NCI-H146 (cell line): ENCODE measurements at regions not wholly inside any gene's neighbourhood (a gene's known extent, or its start where the extent isn't known, plus 50 kb on each side); places are given as distances from the start of the nearest gene placed in this dataset.
"Not testable (repeated sequence)": the region's sequence is repeated elsewhere in the genome, so short reads cannot be mapped to it uniquely, and the experiment has no call there.

Experiments used
- DNase-seq: peaks from one replicate; lab custom pipeline; 2025; lab: John Stamatoyannopoulos, UW

DNA sequence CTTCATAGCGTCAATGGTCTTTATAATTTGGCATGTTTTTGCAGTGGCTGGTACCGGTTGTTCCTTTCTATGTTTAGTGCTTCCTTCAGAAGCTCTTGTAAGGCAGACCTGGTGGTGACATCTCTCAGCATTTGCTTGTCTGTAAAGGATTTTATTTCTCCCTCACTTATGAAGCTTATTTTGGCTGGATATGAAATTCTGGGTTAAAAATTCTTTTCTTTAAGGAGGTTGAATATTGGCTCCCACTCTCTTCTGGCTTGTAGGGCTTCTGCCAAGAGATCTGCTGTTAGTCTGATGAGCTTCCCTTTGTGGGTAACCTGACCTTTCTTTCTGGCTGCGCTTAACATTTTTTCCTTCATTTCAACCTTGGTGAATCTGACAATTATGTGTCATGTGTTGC lies 250.0 kb upstream of the CTNNB1 start:
- DNase-seq, result not testable (repeated sequence)

DNA sequence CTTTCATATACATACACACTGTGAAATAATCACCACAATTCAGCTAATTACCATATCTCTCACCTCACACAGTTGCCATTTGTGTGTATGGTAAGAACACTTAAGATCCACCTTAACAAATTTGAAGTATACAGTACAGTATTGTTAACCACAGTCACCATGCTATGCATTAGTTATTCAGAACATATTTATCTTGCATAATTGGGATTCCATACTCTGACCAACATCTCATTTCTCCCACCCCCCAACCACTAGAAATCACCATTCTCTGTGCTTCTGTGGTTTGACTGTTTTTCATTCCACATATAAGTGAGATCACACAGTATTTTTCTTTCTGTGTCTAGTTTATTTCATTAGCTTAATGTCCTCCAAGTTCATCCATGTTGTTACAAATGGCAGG lies 247.7 kb upstream of the CTNNB1 start:
- DNase-seq, result no peak

DNA sequence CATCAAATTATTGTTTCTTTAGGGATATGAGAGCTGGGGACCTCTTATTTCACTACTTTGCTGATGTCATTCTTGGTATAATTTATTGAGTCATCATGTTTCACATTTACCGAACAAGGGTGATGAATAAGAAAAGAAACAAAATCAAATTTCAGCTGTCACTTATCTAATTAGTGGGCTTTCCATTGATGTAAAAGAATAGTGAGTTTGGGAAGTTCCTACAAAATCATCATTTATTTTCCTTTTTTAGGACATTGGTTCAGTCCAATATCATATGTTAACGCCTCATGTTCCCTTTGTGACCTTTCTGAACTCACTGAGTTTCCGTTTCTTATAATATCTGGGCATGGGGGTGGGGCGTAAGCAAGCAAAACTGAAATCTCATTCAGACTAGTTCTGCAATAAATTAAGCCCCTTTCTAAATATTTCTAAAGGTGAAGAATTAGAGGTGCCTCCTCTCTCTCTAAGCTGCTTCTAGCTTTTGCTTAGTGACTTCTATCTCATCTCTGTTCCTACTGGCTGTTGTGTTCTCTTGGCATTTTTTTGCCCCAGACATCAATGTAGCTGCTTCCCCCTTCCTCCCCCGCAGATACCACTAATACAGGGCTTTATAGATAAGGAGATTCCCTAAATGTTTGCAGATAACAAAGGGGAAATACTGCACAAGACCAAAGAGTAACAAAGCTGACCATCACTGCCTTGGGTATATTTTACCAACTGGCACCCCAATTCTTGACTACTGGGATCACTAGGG lies 238.0 kb upstream of the CTNNB1 start:
- DNase-seq, result no peak

DNA sequence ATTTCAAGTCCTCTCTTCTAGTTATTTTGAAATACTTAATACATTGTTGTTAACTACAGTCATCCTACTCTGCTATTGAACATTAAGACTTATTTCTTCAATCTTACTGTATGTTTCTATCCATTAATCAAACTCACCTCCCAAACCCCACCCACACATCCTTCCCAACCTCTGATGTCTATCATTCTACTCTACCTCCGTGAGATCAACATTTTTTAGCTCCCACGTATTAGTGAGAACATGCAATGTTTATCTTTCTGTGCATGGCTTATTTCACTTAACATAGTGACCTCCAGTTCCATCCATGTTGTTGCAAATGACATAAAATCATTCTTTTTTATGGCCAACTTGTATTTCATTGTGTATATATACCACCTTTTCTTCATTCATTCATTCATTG lies 236.6 kb upstream of the CTNNB1 start:
- DNase-seq, result no peak

DNA sequence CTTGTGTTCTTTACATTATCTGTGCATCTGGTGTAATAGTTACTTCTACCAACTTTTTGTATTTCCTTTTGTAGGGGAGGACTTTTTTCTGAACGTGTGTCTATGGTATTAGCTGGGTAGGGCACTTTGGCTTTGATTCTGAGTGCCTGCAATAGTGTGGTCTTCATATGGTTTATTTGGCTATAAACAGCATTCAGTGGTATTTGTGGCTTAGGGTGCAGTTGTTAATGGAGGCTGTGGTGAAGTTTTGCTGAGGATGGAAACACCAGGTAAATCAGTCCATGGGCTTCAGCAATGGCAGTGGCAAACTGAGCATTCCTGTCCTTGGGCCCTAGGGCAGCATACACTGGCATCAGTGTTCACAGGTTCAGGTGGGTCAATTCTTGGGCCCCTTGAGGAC lies 230.6 kb upstream of the CTNNB1 start:
- no peak for DNase-seq

DNA sequence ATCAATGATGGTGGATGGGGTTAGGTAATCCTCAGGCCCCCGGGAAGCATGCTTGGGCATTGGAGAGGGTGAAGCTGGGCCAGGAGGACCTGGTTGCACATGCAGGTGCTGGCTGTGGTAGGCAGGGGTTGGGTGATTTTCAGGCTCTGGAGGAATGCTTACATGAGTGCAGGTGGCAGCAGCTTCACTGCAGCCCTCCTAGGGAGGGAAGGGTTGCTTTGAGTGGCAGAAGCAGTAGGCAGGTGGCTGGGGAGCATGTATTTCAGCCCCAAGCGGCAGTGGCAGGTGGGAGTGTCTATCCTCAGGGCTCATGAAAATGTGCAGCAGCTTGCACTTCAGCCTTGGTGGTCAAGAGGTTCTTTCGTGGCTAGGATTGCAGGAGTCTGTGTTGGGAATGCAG lies 230.0 kb upstream of the CTNNB1 start:
- no peak for DNase-seq

DNA sequence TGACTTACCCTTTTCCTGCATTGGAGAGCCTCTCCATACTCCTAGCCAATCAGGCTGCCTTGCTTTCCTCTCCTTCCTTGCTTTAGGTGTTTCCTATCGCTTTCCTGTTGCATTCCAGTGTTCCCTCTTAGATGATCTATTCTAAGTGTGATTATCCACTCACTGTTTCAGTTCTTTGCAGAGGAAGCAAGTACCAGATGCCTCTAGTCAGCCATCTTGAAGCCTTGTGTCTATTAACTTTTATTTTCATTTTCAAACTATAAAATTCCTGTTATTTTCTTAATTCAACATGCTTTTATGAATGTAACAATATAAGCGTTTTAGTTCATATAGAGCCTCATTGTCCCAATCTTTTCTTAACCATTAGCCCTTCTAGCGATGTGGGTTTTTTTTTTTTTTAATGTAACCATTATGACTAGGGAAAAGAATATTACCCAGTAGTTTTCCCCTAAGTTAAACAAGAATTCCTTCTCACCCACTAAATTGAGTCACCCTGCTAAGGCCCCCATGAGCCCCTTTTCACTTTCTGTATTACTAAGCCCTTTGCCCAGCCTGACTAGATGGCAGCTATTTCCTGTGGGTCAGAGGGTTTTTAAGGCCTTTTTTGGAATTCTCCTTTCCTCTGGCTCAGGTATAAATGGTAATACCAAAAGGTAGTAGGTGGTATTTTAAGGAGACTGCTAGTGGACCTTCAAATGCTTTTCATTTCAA lies 229.4 kb upstream of the CTNNB1 start:
- no peak for DNase-seq

DNA sequence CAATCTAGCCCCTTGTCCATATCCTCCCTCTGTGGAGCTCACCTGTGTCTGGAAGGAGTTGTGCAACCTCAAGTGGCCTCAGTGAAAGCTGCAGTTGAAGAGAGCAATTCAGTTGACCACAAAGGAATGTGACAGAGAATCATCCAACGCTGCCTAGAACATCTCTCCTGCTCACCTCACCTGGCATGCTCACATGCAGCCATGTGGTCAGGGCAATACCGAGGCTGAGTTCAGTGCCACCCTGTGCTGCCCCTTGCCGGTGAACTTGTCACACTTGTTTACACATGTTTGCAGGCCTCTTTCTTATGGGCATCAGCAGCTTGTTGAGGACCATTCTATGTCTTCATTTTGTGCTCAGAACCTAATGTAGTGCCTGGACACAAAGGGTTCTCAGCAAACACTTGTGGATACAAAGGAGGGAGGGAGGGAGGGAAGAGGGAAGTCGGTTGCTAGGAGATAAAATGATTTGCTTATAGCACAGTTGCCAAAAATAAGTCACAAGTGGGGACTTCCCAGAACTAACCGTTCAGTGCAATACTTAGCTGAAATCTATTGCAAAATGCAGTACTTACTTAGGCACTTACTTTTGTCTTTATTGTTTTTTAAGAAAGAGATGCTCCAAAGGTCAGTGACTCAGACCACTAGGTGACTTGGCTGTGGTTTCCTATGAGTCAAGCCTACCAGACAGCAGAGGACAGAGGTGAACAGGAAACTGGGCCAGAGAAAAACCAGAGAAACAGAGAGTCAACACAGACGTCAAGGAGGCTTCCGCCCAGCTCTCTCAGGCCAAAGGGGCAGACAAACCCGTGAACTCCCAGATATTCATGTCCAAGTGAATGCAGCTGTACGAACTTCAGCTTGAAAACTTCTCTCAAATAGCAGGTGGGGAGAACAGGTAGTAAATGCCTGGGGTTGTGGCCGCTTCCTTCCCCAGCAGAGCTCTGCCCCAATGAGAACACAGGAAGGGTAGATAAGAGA lies 227.8 kb upstream of the CTNNB1 start:
- DNase-seq, result no peak

DNA sequence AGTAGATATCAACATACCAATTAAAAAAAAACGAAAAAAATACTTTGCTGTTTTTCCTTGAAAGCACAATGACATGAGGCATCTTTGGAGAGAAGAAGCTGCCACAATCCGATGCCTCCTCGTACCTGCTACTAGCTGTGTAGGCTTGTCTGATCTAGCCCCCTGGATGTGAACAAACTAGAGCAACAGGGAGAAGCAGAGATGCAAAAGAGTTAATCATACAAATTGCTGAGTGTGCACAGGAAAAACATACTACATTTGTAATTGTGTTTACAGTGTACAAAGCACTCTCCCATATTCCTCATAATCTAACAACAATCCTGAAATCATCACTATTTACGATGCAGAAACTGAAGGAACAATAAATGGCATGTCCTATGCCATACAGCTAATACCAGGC lies 227.0 kb upstream of the CTNNB1 start:
- DNase-seq, result no peak

DNA sequence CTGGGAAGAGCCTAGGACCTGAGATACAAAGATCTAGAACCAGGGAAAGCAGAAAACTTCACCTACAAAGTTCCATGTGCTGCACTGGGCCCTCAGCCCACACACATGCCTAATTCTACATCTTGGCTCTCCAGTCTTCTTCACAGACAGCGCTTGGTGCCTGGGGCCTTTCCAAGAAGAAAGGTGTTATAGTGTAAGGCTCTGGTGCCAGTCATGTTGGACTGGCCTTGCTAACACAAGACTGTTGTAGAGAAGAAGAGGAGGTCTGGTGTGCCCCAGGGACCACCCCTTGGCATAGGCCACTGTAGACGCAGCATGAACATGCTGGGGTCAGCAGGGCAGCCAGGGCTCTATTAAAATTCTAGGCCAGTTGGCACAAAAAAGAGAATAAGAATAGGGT lies 226.2 kb upstream of the CTNNB1 start:
- no peak for DNase-seq

DNA sequence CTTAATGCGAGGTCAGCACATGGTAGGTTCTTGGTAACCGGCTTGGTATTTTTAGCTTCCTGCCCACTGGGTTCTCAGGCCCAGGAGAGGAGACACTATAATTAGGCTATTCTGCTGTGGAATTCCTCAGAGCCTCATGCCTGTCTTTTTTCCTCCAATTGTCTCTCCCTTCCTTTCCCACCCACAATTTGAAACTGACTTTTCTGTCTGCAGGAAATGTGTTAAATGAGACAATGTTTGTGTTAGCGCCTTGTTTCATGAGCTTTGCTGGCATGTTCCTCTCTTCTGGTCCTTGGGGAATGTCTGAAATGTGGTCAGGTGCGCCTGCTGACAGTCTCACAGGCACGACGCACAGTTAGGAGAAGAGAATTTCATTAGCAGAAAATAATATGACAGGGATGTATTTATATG lies 223.6 kb upstream of the CTNNB1 start:
- no peak for DNase-seq

DNA sequence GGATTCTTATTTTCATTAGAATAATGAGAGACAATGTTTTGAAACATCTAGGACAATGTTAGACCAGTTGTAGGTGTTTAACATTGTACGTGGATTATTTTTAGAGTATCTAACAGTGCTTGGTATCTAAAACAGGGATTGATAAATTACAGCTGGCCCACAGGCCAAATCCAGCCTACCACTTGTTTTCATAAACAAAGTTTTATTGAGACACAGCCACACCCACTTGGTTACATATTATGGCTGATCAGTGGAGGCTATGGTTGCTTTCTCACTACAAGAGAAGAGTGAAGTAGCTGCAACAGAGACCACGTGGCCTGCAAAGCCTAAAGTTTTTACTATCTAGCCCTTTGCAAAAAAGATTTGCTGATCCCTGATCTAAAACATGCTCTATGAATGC lies 223.1 kb upstream of the CTNNB1 start:
- DNase-seq, result no peak

DNA sequence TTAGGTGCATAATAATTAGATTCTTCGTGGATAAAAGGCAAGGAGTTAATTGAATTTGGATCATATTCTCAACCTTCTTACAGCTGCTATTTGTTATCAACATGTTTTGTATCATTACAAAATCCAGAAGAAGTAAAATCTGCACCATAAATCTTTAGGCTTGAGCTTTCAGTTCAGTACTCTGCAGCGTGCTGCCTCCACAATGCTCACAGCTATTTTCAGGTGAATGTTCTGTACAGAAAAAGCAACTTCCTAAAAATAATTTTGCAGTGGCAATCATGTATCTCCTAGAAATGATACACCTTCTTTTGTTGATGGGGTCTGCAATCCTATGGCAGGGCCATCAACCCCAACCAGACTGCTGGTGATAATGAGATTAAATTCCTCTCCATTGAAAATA lies 220.9 kb upstream of the CTNNB1 start:
- no peak for DNase-seq

DNA sequence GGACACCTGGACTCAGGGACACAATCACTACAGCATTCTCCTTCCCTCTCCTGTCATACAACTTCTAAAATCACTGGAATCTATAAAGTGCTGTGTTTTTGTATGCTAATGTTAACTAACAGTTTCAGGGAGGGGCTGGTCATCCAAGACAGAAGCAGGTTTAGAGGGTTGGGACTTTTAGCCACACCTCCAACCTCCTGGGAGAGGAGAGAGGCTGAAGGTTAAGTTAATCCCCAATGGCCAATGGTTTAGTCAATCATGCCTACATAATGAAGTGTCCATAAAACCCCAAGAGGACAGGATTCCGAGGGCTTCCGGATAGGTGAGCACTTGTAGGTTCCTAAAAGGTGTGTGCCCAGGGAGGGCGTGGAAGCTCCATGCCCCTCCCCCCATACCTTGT lies 219.3 kb upstream of the CTNNB1 start:
- no peak for DNase-seq

DNA sequence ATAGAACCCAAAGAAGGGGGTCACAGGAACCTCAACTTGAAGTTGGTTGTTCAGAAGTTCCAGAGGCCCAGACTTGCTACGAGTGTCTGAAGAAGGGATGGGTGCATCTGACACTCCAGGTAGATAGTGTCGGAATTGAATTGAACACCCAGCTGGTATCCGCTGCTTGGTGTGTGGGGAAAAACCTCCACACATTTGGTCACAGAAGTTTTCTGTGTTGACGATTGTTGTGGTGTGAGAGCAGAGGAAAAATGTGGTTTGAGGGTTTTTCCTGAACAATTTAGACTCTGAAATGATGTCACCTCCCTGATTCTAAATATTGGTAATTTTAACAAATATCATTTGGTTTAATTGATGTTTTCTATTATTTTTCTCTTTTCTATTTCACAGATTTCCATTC lies 218.8 kb upstream of the CTNNB1 start:
- no peak for DNase-seq

DNA sequence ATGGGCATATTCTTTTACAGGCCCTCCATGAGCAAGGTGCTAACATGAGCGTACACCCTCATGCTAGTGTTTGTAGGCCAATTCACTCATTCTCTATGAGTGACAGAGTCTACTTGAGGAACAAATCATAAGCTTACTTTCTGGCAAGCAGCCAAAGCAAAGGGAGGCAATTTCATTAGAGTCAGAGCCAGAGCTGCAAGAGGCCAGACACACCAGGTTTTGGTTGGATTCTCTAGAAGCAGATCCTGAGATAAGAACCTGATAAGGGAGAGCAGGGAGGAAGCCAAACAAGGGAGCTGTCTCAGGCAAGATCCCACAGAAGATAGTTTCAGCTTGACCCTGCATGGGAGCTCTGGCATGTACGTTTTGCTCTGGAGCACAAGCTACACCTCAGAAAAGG lies 214.1 kb upstream of the CTNNB1 start:
- DNase-seq, result no peak

DNA sequence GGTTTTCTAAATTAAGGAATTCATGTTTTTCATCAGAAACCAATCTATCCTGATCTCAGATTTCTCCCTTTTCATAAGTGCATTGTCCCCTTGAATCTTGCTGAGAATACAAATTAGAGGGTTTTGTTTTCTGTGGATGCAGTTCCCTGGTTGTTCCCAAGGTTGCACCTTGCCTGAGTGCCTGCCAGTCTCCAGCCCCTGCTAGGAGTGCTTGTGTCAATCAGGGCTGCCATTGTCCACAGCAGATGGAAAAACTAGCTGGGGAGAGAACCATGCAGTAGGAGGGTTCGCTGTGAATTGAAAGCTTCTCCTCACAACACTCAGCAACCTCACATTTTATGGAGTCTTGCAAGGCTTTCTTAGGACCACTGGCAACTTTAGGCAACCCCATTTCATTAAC lies 210.8 kb upstream of the CTNNB1 start:
- no peak for DNase-seq

DNA sequence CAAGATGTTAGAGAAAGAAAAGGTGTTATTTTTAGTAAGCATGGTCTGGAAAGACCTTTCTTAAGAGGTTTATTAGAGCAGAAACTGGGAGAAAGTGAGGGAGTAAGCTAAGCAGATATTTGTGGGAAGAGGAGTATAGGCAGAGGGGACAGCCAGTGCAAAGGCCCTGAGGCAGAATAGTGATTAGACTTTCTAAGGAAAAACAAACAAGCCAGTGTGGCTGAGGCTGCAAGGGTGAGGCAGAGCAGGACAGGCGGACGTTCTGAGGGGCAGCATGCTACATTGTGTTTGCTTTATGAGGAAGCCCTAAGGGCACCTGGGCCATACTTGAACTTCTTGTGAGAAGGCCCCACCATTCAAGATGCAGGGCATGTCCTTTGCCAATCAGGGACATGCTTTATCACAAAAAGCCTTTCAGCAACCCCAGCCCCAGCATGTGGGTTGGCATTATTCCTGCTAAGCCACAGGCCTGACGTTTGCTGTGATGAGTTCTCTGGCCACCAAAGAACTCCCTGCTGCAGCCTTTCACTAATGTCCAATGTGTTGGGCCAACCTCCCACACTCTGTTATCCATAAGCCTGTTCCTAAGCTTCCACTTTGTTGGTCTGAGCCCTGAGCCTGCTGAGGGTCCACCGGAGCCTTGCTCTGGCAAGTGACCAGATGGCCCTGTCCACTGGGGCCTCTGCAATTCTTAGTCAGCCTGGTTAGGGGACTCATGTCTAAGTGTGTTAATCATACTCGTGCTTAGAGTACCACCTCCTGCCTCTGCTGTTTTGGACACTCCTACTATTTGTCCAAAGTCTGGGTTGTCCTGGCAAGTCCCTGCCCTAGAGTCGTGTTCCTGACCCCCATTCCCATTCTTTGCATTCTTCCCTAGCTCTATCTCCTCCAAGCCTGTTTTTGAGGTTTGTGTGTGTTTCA lies 209.9 kb upstream of the CTNNB1 start:
- DNase-seq, result no peak

DNA sequence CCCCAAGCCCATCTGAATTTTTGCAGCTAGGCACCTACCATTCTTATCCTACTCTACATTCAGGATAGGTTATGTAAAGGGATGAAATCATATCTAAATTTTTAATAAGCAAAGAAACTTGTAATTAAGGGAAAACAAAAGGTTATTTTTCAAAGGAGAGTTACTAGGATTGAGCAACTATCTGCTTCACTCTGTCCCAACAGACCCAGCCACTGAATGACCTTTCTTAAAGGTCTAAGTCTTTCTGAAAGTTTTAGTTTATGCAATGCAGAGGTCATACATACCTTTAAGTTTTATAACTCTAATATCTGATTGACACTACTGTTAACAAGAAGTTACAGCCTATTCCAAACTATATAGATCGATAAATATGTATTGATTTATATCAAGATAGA lies 209.2 kb upstream of the CTNNB1 start:
- no peak for DNase-seq

DNA sequence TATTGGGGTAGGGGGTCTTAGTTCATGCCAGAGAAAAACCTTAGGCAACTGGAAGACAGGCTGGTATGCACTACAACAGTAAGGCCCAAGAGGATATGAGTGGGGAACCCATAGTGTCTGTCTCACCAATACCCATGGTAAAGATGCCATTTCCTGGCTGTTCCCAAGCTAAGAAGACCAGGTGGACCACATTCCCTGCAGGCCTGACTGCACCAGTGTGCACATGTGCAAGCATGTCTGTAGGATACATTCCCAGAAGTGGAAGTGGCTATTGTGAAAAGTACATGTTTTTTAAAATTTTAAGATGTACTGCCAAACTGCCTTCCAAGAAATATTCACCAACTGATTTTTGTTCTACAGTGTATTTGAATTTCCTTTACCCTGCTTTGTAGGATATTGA lies 207.3 kb upstream of the CTNNB1 start:
- DNase-seq, result no peak

DNA sequence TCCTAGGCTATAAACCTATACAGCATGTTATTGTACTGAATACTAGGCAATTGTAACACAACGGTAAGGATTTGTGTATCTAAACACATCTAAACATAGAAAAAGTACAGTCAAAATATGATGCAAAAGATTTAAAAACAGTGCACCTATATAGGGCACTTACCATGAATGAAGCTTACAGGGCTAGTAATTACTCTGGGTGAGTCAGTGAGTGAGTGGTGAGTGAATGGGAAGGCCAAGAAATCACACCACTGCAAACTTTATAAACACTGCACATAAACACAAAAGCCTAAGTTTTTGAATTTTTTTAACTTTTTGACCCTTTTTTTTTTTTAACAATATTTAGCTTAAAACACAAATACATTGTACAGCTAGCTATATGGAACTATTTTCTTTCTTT lies 204.7 kb upstream of the CTNNB1 start:
- DNase-seq, result no peak

DNA sequence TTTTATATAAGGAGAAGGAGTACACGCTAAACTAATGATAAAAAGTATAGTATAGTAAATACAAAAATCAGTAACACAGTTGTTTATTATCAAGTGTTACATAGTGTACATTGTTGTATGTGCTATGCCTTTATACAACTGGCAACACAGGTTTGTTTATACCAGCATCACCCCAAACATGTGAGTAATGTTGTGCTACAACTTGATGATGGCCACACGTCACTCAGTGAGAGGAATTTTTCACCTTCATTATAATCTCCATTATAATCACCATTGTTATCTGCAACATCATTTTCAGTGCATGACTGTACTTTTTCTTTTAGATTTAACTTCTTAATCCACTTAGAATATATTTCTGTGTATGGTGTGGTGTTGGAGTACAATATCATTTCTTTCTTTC lies 204.0 kb upstream of the CTNNB1 start:
- DNase-seq, result no peak
